ENCODE measurements at regions not wholly inside any gene's neighbourhood (a gene's known extent, or its start where the extent isn't known, plus 50 kb on each side); places are given as distances from the start of the nearest gene placed in this dataset.
"Not testable (repeated sequence)": the region's sequence is repeated elsewhere in the genome, so short reads cannot be mapped to it uniquely, and the experiment has no call there.

DNA sequence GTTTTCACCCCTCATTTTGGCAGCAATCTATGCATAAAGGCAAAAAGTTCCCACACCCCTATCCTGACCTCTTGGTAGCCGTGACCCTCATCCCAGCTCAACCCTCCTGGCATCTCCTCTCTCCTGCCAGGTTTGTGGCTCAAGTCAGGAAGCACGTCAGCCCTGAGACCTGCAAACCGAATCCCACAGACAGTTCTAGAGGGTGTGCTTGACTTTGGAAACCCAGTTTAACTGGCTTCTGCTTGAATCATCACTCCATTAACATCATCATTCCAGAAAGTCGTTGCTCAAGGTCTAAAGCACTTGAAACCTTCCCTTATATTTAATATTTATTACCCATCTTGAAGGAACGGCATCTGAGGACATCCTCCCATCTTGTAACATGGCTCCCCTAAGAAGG lies 133.4 kb upstream of the ERG start:
- Histone ChIP-seq H3K27ac (replicated peaks; ENCODE audit: low read length) (no peak overlapping the region), H2BK12ac (ENCODE audit: low read length) (no peak overlapping the region), H2BK15ac (ENCODE audit: low read length) (no peak overlapping the region), H2BK5ac (ENCODE audit: low read length) (no peak overlapping the region), H3K9ac (ENCODE audit: low read depth, low read length, poor library complexity) (no peak overlapping the region), H3K79me1 (ENCODE audit: low read depth, low read length) (no peaks in the 10 kb centered on the region), H3K4me3 (ENCODE audit: low read length in 2 of 2) (no peak overlapping the region), H3K18ac (ENCODE audit: low read length) (no peak overlapping the region), H4K91ac (ENCODE audit: low read depth, low read length, poor library complexity) (no peak overlapping the region), H3K9me3 (replicated peaks in 1 of 2; ENCODE audit: control insufficient read depth in 2 of 2, insufficient read depth in 1 of 2, low read depth in 1 of 2, low read length in 2 of 2) (peaks cover 0 to 6% of the 10 kb centered on the region in 2 donors), H2AFZ (ENCODE audit: low read length) (no peak overlapping the region), H3K23ac (ENCODE audit: low read depth, low read length, poor library complexity) (no peak overlapping the region), H3K4me2 (ENCODE audit: insufficient read depth, low read length, poor library complexity, severe bottlenecking) (no peak overlapping the region), H3K14ac (ENCODE audit: low read length) (no peak overlapping the region), H2AK5ac (ENCODE audit: low read depth, low read length) (no peak overlapping the region), H3K36me3 (replicated peaks in 1 of 2; ENCODE audit: control insufficient read depth in 2 of 2, insufficient read depth in 2 of 2, low read length in 2 of 2) (no peaks in the 10 kb centered on the region), H3K4ac (ENCODE audit: low read length) (no peak overlapping the region), H3K27me3 (ENCODE audit: control insufficient read depth in 3 of 3, insufficient read depth in 3 of 3, low read depth in 1 of 3, low read length in 3 of 3) (peaks cover 0 to 2% (median 0%) of the 10 kb centered on the region in 3 experiments), H3K4me1 (ENCODE audit: control insufficient read depth in 2 of 2, insufficient read depth in 1 of 2, low read depth in 1 of 2, low read length in 2 of 2) (no peaks in the 10 kb centered on the region), H4K8ac (ENCODE audit: low read depth, low read length) (no peak overlapping the region), H2BK120ac (ENCODE audit: low read depth, low read length) (no peak overlapping the region)
- DNase-seq (ENCODE audit: low spot score), result no peak
- WGBS, 2 donors (ENCODE audit: extremely low coverage in 2 of 2, insufficient read length in 2 of 2, insufficient replicate concordance in 1 of 2), result no CpG with 5 or more reads among the region's 5 CpGs

DNA sequence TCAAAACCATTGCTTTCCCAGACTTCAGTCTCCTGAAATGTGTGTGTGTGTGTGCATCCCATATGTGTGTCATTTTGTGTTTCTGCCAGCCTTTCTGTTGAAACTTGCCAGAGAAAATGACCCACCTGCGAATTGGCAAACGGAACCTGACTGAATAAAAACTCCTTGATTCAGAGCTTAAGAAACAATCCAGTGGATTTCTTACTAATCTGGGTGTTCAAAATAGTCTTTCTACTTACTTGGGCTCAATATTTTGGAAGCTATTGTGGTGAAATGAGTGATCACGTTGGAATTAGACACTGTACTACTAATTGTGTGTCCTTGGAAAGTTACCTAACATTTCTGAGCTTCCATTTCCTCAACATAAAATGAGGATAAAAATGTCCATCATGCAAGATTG lies 138.9 kb upstream of the ERG start:
- H3K27ac ChIP-seq (replicated peaks; ENCODE audit: low read length), result no peak overlapping the region
- no peak overlapping the region for H3K4me2 ChIP-seq (ENCODE audit: insufficient read depth, low read length, poor library complexity, severe bottlenecking)
- DNase-seq (ENCODE audit: low spot score), result no peak
- no peak overlapping the region for H3K14ac ChIP-seq (ENCODE audit: low read length)
- no peak overlapping the region for H2AK5ac ChIP-seq (ENCODE audit: low read depth, low read length)
- H2BK120ac ChIP-seq (ENCODE audit: low read depth, low read length), result no peak overlapping the region
- H3K4me3 ChIP-seq (ENCODE audit: low read length in 2 of 2), result no peak overlapping the region
- WGBS, 2 donors (ENCODE audit: extremely low coverage in 2 of 2, insufficient read length in 2 of 2, insufficient replicate concordance in 1 of 2), result no CpG with 5 or more reads among the region's 3 CpGs
- H3K9me3 ChIP-seq (replicated peaks in 1 of 2; ENCODE audit: control insufficient read depth in 2 of 2, insufficient read depth in 1 of 2, low read depth in 1 of 2, low read length in 2 of 2), result peaks cover 0 to 1% of the 10 kb centered on the region in 2 donors
- H3K4ac ChIP-seq (ENCODE audit: low read length), result no peak overlapping the region
- H2AFZ ChIP-seq (ENCODE audit: low read length), result no peak overlapping the region
- no peak overlapping the region for H4K91ac ChIP-seq (ENCODE audit: low read depth, low read length, poor library complexity)
- H3K36me3 ChIP-seq (replicated peaks in 1 of 2; ENCODE audit: control insufficient read depth in 2 of 2, insufficient read depth in 2 of 2, low read length in 2 of 2), result no peaks in the 10 kb centered on the region
- no peak overlapping the region for H3K9ac ChIP-seq (ENCODE audit: low read depth, low read length, poor library complexity)
- H4K8ac ChIP-seq (ENCODE audit: low read depth, low read length), result no peak overlapping the region
- no peak overlapping the region for H3K18ac ChIP-seq (ENCODE audit: low read length)
- no peaks in the 10 kb centered on the region for H3K4me1 ChIP-seq (ENCODE audit: control insufficient read depth in 2 of 2, insufficient read depth in 1 of 2, low read depth in 1 of 2, low read length in 2 of 2)
- no peak overlapping the region for H3K23ac ChIP-seq (ENCODE audit: low read depth, low read length, poor library complexity)
- no peaks in the 10 kb centered on the region for H3K27me3 ChIP-seq (ENCODE audit: control insufficient read depth in 3 of 3, insufficient read depth in 3 of 3, low read depth in 1 of 3, low read length in 3 of 3)
- no peaks in the 10 kb centered on the region for H3K79me1 ChIP-seq (ENCODE audit: low read depth, low read length)
- H2BK12ac ChIP-seq (ENCODE audit: low read length), result no peak overlapping the region
- H2BK5ac ChIP-seq (ENCODE audit: low read length), result no peak overlapping the region
- H2BK15ac ChIP-seq (ENCODE audit: low read length), result no peak overlapping the region

DNA sequence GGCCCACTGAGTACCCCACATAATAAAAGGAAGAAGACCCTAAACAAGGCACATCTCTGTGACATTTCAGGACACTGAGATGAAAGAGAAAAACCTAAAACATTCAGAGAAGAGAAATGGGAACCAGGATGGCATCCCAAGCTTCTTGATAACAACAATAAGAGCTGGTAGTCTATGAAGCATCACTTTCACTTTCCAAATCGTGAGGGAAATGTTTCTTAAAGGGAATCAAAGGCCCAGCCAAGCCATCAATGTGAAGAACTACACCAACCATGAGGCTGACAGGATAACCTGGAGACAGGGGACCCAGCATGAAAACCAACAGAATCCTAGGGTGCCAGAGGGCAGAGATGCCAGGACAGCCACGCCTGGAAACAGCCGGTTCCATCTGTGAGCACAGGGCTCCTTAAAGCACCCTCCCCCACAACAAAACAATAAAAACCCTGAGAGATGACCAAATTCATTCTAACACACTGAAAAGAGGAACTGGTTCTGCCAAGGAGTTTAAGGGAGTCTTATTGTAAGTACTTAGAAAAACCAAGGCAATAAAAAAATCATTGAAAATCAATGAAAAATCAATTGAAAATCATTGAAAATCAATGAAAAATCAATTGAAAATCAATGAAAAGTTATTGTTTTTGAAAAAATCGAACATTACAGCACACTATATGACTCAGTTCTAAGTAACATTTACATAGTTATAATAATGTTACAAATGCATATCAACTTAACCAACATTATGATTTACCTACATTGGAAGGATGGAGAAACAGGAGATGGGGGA lies 141.5 kb upstream of the ERG start:
- H3K14ac ChIP-seq (ENCODE audit: low read length), result no peak overlapping the region
- H3K9me3 ChIP-seq (replicated peaks in 1 of 2; ENCODE audit: control insufficient read depth in 2 of 2, insufficient read depth in 1 of 2, low read depth in 1 of 2, low read length in 2 of 2), result peaks cover 0 to 1% of the 10 kb centered on the region in 2 donors
- no peak overlapping the region for H2BK5ac ChIP-seq (ENCODE audit: low read length)
- no peak overlapping the region for H4K91ac ChIP-seq (ENCODE audit: low read depth, low read length, poor library complexity)
- H3K23ac ChIP-seq (ENCODE audit: low read depth, low read length, poor library complexity), result no peak overlapping the region
- no peak overlapping the region for H4K8ac ChIP-seq (ENCODE audit: low read depth, low read length)
- no peak overlapping the region for H2BK12ac ChIP-seq (ENCODE audit: low read length)
- H3K4me1 ChIP-seq (ENCODE audit: control insufficient read depth in 2 of 2, insufficient read depth in 1 of 2, low read depth in 1 of 2, low read length in 2 of 2), result no peaks in the 10 kb centered on the region
- H3K4me2 ChIP-seq (ENCODE audit: insufficient read depth, low read length, poor library complexity, severe bottlenecking), result no peak overlapping the region
- H3K4ac ChIP-seq (ENCODE audit: low read length), result no peak overlapping the region
- H3K18ac ChIP-seq (ENCODE audit: low read length), result no peak overlapping the region
- H3K27ac ChIP-seq (replicated peaks; ENCODE audit: low read length), result no peak overlapping the region
- H3K9ac ChIP-seq (ENCODE audit: low read depth, low read length, poor library complexity), result no peak overlapping the region
- DNase-seq (ENCODE audit: low spot score), result no peak
- H2AFZ ChIP-seq (ENCODE audit: low read length), result no peak overlapping the region
- no peaks in the 10 kb centered on the region for H3K27me3 ChIP-seq (ENCODE audit: control insufficient read depth in 3 of 3, insufficient read depth in 3 of 3, low read depth in 1 of 3, low read length in 3 of 3)
- no peaks in the 10 kb centered on the region for H3K79me1 ChIP-seq (ENCODE audit: low read depth, low read length)
- no peak overlapping the region for H2AK5ac ChIP-seq (ENCODE audit: low read depth, low read length)
- H2BK15ac ChIP-seq (ENCODE audit: low read length), result no peak overlapping the region
- no CpG with 5 or more reads among the region's 4 CpGs for WGBS, 2 donors (ENCODE audit: extremely low coverage in 2 of 2, insufficient read length in 2 of 2, insufficient replicate concordance in 1 of 2)
- no peak overlapping the region for H3K4me3 ChIP-seq (ENCODE audit: low read length in 2 of 2)
- no peaks in the 10 kb centered on the region for H3K36me3 ChIP-seq (replicated peaks in 1 of 2; ENCODE audit: control insufficient read depth in 2 of 2, insufficient read depth in 2 of 2, low read length in 2 of 2)
- H2BK120ac ChIP-seq (ENCODE audit: low read depth, low read length), result no peak overlapping the region

DNA sequence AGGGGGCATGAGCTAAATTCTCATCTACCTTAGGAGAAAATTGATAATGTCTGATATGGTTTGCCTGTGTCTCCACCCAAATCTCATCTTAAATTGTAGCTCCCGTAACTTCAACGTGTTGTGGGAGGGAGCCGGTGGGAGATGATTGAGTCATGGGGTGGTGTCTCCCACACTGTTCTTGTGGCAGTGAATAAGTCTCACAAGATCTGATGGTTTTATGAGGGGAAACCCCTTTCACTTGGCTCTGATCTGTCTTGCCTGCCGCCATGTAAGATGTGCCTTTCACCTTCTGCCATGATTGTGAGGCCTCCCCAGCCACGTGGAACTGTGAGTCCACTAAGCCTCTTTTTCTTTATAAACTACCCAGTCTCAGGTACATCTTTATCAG lies 142.1 kb upstream of the ERG start:
- H3K79me1 ChIP-seq (ENCODE audit: low read depth, low read length); H4K8ac ChIP-seq (ENCODE audit: low read depth, low read length); H3K9ac ChIP-seq (ENCODE audit: low read depth, low read length, poor library complexity); H2BK12ac ChIP-seq (ENCODE audit: low read length); H3K4me1 ChIP-seq (ENCODE audit: control insufficient read depth in 2 of 2, insufficient read depth in 1 of 2, low read depth in 1 of 2, low read length in 2 of 2); H3K4me3 ChIP-seq (ENCODE audit: low read length in 2 of 2); H3K4ac ChIP-seq (ENCODE audit: low read length); DNase-seq (ENCODE audit: low spot score); H3K27me3 ChIP-seq (ENCODE audit: control insufficient read depth in 3 of 3, insufficient read depth in 3 of 3, low read depth in 1 of 3, low read length in 3 of 3); H2AK5ac ChIP-seq (ENCODE audit: low read depth, low read length); H2AFZ ChIP-seq (ENCODE audit: low read length); H4K91ac ChIP-seq (ENCODE audit: low read depth, low read length, poor library complexity); H2BK120ac ChIP-seq (ENCODE audit: low read depth, low read length); H3K4me2 ChIP-seq (ENCODE audit: insufficient read depth, low read length, poor library complexity, severe bottlenecking); H2BK5ac ChIP-seq (ENCODE audit: low read length); H3K14ac ChIP-seq (ENCODE audit: low read length); H3K23ac ChIP-seq (ENCODE audit: low read depth, low read length, poor library complexity); H2BK15ac ChIP-seq (ENCODE audit: low read length); H3K36me3 ChIP-seq (replicated peaks in 1 of 2; ENCODE audit: control insufficient read depth in 2 of 2, insufficient read depth in 2 of 2, low read length in 2 of 2); H3K27ac ChIP-seq (replicated peaks; ENCODE audit: low read length); H3K9me3 ChIP-seq (replicated peaks in 1 of 2; ENCODE audit: control insufficient read depth in 2 of 2, insufficient read depth in 1 of 2, low read depth in 1 of 2, low read length in 2 of 2); H3K18ac ChIP-seq (ENCODE audit: low read length): not testable (repeated sequence)
- no CpG with 5 or more reads among the region's 5 CpGs for WGBS, 2 donors (ENCODE audit: extremely low coverage in 2 of 2, insufficient read length in 2 of 2, insufficient replicate concordance in 1 of 2)

All from neuronal stem cell (in vitro differentiated cells).